WTC11 (cell line): ENCODE measurements at regions not wholly inside any gene's neighbourhood (a gene's known extent, or its start where the extent isn't known, plus 50 kb on each side); places are given as distances from the start of the nearest gene placed in this dataset.

Source experiments
- MYBL2 ChIP-seq: sonication (generic); formaldehyde crosslinking; IDR thresholded peaks from 2 replicates; pipeline ENCODE4 v1.8.1; 2023; ENCODE audit warnings: mild to moderate bottlenecking, moderate library complexity, missing genetic modification reagents
- ZNF317 ChIP-seq: sonication (generic); formaldehyde crosslinking; IDR thresholded peaks from 2 replicates; pipeline ENCODE4 v1.8.1; 2023; ENCODE audit warnings: low read depth, mild to moderate bottlenecking, moderate library complexity, missing genetic modification reagents, borderline replicate concordance

GRCh38 chr2:16828044-16828827, 162.6 kb upstream of the CYRIA start:
- no peak for TF ChIP-seq MYBL2 (CRISPR knock-in tag)
- no peak for TF ChIP-seq ZNF317
